NCI-H345 treated with DMSO at 0.1 percent for 48 hours (cell line): ENCODE measurements at regions not wholly inside any gene's neighbourhood (a gene's known extent, or its start where the extent isn't known, plus 50 kb on each side); places are given as distances from the start of the nearest gene placed in this dataset.
"Not testable (repeated sequence)": the region's sequence is repeated elsewhere in the genome, so short reads cannot be mapped to it uniquely, and the experiment has no call there.

Experiments used
- DNase-seq: peaks from one replicate; lab custom pipeline; 2025; ENCODE audit not compliant: unreplicated experiment; lab: John Stamatoyannopoulos, UW

DNA sequence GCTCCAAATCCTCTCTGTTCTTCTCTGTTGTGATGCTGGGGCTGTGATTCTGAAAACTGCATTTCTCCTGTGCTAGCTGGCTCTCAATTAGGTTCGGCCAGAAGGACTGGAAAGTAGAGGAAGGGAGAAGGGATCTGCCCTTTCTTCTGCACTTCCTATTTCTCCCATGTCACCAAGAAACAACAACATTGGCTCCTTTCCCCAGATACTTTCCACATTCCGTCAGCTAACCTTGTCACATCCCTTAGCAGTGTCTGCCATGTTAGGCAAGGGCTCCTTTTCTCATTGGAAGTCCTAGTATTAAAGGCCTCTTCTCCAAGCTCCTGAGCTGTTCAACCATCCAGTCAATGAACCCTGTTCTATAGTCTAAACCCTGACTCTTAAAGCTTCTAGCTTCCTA lies 171.1 kb downstream of the ZNF621 start:
- DNase-seq = no peak

GRCh38 chr3:40698611-40699010 lies 173.9 kb downstream of the ZNF621 start:
- not testable (repeated sequence) for DNase-seq

GRCh38 chr3:40701016-40701588 lies 176.3 kb downstream of the ZNF621 start:
- no peak for DNase-seq

GRCh38 chr3:40704224-40704623 lies 179.5 kb downstream of the ZNF621 start:
- no peak for DNase-seq

- no peak for DNase-seq
Observed at GRCh38 chr3:40705663-40706062, 180.9 kb downstream of the ZNF621 start.

DNA sequence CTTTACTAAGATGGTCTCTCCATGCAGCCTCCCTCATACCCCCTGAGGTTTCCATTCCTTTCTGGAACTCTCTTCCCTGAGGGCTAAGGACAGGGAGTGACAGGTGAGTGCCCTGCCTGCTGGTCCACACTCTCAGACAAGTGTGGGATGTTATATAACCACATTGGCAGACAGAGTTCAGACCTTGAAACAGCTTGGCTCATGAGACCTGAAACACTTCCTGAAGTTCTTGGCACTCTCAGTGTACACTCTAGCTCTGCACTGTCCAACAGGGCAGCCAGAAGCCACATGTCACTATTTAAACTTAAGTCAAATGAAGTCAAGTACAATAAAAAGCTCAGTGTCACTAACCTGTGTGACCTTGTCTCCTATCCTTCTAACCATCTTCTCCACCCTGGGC lies 188.5 kb downstream of the ZNF621 start:
- DNase-seq = no peak

DNA sequence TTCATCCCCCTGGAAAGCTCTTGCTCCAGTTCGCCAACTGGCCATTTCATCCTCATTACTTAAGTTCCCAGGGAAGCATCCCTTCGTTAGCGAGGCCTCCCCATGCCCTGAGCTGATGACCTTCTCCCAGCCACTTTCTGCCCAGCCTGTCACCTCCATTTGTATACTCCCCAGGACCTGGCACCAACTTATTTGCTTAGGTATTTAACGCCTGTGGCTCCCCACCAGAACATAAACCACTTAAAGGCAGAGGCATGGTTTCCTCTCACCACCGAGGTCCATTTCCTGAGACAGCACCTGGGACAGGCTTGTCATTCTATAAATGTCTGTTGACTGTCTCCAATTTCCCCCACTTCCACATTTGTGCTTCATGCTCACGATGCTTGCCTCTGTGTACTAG lies 189.0 kb downstream of the ZNF621 start:
- no peak for DNase-seq

- no peak for DNase-seq
Observed at GRCh38 chr3:40714771-40715345, 190.1 kb downstream of the ZNF621 start.

- no peak for DNase-seq
Observed at GRCh38 chr3:40715551-40715950, 190.8 kb downstream of the ZNF621 start.

GRCh38 chr3:40717471-40717870 lies 192.7 kb downstream of the ZNF621 start:
- DNase-seq = no peak

GRCh38 chr3:40718209-40718608 lies 193.4 kb downstream of the ZNF621 start:
- DNase-seq = no peak

DNA sequence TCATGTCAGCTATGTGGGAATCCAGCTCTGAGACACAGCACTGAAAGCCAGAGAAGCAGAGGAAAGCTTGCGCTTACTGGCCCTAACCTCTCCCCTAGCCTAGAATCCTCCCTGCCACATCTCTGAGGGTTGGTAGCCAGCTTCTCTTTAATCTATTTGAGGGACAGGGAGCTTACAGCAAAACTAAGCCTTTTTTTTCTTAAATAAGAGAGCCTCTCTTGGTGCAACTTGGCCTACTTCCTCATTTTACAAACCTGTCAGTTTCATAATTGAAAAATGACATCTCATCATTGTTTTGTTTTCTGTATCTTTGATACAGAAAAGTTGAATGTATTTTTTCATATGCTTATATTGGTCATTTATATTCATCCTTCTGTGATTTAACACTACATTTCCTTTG lies 193.9 kb downstream of the ZNF621 start:
- DNase-seq = no peak

DNA sequence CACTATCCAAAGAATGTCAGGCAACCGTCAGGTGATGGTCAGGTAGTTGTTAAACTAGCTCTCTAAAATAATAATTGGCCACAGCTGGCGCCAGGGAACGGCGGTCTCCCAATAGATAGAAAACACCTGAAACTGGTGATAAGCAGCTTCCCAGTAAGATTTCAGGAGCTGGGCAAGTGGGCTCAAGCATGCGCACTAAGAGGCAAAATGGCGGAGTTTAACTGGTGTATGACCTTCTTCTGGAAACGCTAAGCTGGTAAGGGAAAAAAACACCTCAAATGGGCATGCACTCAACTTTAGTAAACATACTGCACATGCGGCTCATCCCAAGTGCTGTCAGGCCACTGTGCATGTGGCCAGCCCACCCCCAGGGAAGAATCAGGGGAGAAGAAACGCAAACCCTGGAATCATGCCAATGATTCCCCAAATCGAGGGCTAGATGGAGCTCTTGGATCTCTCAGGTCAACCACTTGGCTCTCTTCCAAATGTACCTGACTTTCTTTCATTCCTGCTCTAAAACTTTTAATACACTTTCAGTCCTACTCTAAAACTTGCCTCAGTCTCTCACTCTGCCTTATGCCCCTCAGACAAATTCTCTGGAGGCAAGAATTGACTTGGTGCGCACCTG lies 195.0 kb downstream of the ZNF621 start:
- peak; percentile 16 for DNase-seq

GRCh38 chr3:40720341-40720740 lies 195.6 kb downstream of the ZNF621 start:
- DNase-seq = no peak

- DNase-seq = no peak
Observed at GRCh38 chr3:40720863-40721262, 196.1 kb downstream of the ZNF621 start.

DNA sequence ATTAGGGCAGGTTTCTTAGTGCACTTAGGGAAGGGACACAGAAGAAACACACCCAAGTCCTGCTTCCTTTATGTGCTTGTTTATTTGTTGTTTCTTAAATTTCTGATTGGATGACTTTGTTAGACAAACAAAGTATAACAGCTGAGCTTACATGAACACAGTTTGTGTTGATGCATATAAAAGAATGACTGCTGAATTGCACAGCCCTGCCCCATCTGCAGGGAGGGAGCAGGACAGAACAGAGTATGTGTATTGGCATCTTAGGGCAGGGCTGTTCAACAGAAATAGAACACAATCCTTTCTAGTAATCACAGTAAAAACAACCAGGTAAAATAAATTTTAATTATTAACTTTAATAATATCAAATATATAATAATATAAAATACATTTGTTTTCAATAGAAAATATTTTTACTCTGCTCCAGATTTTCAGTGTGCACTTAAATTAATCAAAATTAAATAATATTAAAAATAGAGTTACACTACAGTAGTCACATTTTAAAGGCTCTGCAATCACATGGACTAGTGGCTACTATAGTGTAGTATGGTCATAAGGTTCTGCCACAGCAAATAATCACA lies 198.4 kb downstream of the ZNF621 start:
- DNase-seq = no peak

GRCh38 chr3:40725031-40725430 lies 200.3 kb downstream of the ZNF621 start:
- no peak for DNase-seq

GRCh38 chr3:40731445-40731844 lies 206.7 kb downstream of the ZNF621 start:
- no peak for DNase-seq

DNA sequence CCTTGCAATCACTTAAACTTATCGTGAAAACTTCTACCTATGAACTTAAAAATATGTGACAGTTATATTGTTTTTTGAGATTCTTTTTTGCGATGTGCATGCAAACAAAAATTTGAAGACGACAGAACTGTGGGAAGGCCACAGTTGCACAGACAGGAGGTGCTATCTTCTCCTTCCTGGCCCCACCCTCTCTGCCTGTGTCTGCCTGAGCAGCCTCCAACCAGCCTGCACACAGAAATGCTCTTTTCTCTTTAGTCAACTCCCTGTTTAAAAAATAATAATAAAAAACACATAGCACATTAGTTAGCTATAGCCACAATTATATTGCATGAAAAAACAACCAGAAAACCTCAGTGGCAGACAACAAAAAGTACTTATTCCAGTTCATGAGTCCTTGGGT lies 212.2 kb downstream of the ZNF621 start:
- DNase-seq = no peak

DNA sequence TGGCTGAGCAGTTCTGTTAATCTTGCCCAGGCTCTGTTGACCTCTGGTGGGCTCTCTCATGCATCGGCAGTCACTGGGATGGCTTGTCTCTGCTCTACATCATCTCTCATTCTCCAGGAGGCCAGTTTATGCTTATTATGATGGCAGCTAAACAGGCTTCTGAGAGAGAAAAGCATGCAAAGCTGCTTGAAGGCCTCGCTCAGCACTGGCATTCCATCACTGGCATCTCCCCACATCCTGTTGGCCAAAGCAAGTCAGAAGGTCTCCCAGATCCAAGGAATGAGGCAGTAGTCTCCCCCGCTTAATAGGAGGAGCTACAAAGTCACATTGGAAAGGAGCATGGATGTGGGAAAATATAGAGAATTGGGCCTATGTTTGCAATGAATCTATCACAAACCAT lies 212.6 kb downstream of the ZNF621 start:
- no peak for DNase-seq

- no peak for DNase-seq
Observed at GRCh38 chr3:40739971-40740370, 215.2 kb downstream of the ZNF621 start.

GRCh38 chr3:40741729-40742128 lies 217.0 kb downstream of the ZNF621 start:
- no peak for DNase-seq
